ENCODE measurements at regions not wholly inside any gene's neighbourhood (a gene's known extent, or its start where the extent isn't known, plus 50 kb on each side); places are given as distances from the start of the nearest gene placed in this dataset.

DNA sequence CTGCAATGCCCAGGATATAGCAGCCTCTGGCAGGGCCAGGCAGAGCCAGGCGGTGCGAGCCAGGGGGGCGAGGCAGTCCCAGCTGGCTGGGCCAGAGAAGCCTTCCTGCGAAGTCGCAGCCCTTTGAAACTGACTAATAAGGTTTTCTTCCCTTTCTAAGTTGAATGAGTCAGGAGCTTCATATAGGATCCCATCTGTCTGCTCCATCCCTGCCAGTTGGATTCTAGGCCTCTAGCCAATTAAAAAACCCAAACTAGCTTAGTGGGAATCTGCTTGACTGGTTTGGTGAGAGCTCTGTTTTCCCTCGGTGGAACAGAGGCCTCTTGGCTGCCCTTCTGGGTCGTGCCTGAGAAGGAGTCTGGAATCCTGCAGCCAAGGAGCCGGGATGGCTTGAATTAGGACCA lies 70.1 kb upstream of the RAPGEF1 start:
- DNase-seq: peak; percentile 59

DNA sequence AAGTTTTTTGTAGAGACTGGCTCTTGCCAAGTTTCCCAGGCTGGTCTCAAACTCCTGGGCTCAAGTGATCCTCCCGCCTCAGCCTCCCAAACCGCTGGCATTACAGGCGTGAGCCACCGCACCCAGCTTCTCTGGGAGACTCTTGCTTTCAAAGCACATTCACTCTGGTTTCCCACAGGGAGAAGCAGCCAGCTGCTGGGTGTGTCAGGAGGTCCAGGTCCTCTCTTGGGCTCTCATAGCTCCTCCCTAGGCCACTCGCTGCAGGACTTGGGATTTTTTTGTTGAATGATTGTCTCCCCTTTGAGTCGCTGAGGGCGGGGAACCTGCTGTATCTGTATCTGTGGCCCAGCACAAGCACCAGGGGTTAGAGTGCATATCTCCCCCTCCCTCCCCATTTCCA lies 68.4 kb upstream of the RAPGEF1 start:
- no peak for DNase-seq

DNA sequence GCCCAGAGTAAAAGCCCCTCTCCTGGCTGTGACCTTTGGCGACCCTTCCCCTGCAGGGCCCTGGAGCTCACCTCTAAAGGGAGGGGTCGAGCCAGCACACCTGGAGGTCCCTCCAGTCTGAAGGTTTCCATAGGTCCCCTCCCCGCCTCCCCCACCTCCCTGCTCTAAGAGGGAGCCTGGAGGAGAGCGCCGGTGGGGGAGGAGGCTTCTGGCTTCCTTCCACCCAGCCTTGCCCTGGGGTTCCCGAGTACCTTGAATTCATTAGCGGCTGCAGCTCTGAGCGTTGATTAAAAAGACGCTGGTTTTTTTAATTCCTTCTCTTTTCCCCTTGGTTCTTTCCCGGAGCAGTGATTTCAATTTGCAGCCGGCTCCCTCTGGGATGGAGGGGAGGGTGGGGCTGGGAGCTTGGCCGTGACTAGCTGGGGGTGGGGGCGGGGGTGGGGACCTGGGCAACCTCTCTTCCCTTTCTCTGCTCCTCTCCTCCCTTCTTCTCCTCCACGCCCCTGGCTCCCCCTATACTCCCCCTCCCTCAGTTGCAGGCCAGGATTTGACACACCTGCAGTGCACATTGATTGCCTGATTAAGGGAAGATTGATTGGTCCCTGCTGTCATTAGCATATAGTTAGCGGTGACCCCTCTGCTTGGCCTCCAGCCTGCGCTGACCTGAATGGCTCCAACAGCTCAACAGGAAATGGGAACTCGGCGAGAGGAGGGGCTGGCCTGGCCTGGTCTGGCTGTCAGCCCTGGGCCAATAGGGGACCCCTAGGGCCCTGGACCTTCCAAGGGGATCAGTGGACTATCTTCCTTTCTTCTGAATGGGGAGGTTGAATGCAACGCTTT lies 67.5 kb upstream of the RAPGEF1 start:
- DNase-seq: no peak

DNA sequence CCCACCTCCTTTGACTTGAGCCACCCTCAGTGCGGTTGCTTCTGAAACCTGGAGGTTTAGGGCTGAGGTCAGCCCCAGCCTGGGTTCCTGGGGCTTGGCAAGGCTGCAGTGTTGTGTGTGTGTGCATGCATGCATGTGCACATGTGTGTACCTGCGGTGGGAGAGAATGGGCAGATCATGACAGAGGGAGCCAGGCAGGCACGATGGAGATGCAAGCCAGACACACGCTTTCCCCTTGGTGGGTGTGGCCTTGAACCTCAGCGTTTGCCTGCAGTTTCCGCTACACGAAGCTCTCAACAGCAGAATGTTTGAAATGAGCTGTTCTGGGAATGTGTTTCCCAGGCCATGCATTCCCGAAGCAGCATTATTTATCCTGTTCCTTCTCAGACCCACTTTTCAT lies 65.9 kb upstream of the RAPGEF1 start:
- no peak for DNase-seq

DNA sequence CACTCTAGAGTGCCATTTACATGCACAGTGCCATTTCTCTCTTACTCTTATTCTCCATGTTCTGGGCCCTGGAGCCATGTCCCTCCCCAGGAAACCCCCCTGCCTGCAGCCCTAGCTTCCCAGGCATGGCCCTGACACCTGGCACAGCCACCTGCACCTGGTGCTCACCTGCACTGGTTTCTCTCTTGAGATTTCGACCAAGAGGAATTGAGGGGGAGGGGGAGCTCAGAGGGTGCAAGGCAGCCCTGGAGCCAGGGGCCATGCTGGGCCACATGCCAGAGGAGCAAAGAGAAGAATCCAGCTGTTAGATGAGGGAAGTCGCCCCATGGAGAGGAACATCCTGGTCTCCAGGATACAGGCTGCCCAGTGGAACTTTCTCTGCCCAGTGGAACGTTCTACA lies 65.0 kb upstream of the RAPGEF1 start:
- DNase-seq: no peak

DNA sequence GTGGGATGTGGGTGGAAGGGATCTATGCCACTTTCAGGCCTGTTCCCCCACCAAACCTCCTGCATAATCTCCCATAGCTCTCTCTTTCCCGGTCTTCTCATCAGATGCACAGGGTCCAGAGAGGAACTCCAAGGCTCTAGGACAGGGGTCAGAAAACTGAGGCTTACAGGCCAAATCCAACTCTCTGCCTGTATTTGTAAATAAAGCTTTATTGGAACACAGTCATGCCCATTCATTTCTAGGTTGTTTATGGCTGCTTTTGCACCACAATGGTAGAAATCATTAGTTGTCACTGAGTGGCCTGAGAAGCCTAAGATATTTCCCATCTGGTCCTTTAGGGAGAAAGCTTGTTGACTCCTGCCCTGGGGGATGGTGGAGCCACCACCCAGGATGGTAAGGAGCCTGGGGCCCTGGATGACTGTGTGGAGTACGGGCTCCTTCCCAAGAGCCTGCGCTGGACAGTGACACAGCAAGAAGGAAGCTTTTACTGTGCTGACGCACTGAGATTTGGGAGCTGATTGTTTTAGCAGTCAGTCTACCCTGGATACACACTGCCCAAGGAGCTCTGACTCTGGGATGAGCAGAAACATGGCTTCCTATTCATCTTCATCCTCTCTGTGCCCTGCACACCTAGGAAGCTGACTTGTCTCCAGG lies 64.0 kb upstream of the RAPGEF1 start:
- no peak for DNase-seq

DNA sequence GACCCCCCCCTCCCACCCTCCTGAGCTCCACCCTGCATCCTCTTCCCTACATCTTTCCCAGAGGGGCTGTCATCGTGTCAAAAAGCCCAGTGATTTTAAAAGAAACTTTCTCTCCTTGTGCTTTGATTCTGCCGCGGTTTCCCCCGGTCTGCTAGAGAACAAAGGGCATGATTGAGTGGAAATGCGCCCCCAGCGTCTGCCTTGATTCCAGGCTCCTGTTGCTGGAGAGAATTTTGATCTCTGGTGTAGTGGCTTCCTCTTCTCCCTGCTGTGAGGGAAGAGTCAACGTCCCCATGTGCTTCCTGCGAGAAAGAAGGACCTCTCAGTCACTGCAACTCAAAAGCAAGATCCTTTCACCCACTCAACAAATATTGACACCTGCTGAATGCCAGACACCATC lies 61.9 kb upstream of the RAPGEF1 start:
- DNase-seq: no peak

DNA sequence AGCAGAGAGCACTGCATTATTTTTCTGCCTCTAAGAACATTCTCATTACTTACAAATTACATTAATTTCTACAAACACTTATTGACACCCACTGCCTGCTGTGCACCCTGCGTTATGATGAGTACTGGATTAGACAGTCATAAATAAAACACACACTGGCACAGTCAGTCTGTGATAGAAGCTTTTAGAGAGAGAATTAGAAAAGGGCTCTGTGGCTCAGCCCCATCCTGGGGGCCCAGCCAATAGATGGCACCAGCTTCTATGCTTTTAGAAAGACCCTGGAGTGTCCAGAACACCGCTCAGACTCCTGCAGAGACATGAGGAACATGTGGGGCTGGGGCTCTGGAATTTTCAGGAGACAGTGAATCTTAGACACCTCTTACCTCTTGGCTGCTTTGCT lies 61.0 kb upstream of the RAPGEF1 start:
- no peak for DNase-seq

DNA sequence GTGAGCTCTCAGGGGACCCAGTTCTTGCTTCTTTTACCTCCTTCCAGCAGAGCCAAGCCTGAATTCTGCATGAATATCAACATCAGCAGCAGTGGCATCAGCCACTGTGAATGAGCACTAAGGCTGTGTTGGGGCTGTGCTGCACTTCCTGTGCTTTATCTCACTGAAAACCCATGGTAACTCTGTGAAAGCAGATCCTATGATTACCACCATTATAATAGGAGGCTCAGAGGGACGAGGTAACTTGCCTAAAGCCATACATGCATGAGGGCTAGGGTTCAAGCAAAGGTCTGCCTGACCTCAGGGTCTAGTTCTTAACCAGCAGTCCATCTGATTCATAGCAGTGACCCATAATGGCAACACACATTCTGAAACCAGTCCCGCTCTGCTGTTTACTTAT lies 60.5 kb upstream of the RAPGEF1 start:
- no peak for DNase-seq

DNA sequence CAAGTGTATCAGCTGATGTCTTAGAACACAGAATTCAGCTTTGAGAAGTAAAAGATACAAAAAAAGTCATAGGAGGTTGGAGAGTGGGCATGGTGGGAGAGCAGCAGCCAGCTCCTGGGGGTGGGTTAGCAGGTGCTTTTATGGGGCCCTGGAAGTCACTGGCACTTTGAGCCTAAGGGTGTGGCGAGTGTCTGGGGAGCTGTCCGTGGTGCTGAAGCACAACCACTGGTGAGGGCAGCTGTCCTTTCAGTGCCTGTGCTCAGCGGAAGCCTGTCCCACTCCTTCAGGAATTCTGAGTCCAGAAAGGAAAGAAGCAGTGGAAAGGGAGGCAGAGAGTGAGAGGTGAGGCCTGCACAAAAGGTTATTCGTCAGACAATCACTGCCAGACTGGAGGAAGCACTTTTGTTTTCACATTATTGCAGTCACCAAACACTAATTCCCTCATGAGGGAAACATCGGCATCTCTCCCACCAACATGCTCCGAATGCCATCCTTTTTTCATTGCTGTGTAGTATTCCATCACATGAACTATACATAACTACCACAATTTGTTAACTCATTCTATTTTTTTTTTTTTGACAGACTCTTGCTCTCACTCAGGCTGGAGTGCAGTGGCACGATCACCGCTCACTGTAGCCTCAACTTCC lies 59.4 kb upstream of the RAPGEF1 start:
- DNase-seq: peak; percentile 38

DNA sequence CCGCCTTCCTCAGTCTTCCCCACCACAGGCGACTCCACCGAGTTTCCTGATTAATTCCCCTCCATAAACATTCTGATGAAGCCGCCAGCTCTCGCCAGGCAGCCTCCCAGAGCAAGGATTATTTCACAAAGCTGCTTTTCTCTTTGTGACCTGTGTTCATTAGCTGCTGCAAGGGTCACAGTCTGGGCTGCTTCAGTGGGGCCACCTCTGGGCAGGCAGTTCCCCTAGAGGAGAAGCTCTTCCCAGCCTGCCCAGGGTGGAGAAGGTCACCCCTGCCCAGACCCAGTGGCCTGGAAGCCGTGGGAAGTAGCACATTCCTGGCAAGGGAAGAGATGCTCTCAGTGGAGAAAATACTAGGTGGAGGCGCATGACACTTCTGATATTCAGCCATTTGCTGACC lies 58.4 kb upstream of the RAPGEF1 start:
- DNase-seq: no peak

DNA sequence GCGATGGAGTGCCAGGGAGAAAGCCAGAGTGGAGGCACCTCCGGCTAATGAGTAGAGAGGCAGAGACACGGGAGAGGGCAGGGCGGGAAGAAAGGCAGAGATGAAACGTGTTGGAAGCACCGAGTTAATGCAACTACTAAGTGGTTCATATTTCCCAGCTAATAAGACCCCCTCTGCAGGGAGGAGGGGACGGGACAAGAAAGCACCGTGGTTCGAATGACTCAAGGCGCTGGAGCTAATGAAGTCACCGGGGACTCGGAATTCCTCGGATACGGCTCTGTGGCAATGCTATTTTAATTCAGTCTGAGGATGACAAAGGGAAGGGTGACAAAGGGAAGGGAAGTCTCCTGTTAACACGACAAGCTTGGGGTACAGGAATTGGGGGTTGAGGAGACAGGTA lies 54.5 kb upstream of the RAPGEF1 start:
- no peak for DNase-seq

DNA sequence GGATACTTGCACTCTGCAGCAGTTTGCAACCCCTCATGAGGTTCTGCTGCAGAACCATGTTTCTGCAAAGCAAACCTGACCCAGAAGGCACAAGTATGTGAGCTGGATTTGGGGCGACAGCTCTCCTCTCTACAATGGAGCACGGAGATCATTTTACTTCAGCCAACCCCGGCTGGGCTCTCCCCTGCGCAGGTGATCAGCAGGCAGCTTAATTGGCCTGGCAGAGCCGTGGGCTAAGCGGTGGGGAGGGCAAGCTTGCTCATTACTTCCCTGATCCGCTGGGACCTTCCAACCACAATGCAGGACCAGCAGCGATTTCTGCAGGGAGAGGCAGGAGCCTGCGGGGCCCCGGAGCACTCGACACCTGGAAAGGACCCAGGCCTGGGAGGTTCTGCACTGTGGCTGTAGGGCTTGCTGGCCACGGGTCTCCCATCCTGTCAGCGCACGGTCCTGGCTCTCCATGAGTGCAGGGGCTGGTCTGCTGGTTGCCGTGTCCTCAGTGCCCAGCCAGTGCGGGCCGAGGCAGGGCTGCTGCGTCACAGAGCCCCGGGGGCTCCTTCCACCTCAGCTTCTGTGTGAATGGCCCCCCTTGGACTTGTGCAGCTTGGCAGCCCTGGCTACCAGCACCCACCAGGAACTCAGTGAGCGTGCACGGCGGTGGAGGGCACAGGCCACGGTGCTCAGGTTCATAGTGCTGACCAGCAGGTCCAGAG lies 51.8 kb upstream of the RAPGEF1 start:
- no peak for DNase-seq
